Ishikawa (cell line): ENCODE measurements at regions not wholly inside any gene's neighbourhood (a gene's known extent, or its start where the extent isn't known, plus 50 kb on each side); places are given as distances from the start of the nearest gene placed in this dataset.

Source experiments
- CEBPB ChIP-seq: IDR thresholded peaks from 2 replicates; pipeline ENCODE4 v1.6.1; 2012
- CREB1 ChIP-seq: IDR thresholded peaks from 2 replicates; pipeline ENCODE4 v1.6.1; 2012; ENCODE audit warnings: low read depth
- EP300 ChIP-seq: IDR thresholded peaks from 2 replicates; pipeline ENCODE4 v1.6.1; 2012; ENCODE audit warnings: borderline replicate concordance
- NFIC ChIP-seq: IDR thresholded peaks from 2 replicates; pipeline ENCODE4 v1.6.1; 2012
- RAD21 ChIP-seq: IDR thresholded peaks from 2 replicates; pipeline ENCODE4 v1.6.1; 2012; ENCODE audit warnings: low read depth
- YY1 ChIP-seq: IDR thresholded peaks from 2 replicates; pipeline ENCODE4 v1.6.1; 2012; ENCODE audit warnings: low read depth
- TF ChIP-seq, protein P1 (sequence below): IDR thresholded peaks from 2 replicates; pipeline ENCODE4 v1.6.1; 2012; ENCODE audit warnings: low read depth, mild to moderate bottlenecking

DNA sequence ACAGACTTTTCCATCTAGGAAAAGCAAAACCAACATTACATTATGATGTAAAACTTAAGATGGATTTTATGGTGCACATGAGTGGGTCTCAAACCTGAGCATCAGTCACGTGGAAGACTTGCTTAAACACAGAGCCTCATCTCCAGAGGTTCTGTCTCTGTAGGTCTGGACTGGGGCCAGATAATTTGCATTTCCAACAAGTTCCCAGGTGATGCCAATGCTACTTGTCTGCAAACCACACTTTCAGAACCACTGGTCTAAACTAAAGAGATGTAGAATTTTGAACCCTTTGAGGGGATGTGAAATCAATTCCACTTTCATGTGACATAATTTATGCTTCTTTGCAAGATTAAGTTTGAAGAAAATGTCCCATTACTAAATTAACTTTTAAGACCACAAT lies 522.8 kb downstream of the MBD2 start:
- no peak for TF ChIP-seq RAD21
- no peak for TF ChIP-seq YY1
- TF ChIP-seq NFIC = no peak
- TF ChIP-seq CREB1 = no peak
- no peak for TF ChIP-seq CEBPB
- TF ChIP-seq EP300 = no peak
- TF ChIP-seq, protein P1, sequence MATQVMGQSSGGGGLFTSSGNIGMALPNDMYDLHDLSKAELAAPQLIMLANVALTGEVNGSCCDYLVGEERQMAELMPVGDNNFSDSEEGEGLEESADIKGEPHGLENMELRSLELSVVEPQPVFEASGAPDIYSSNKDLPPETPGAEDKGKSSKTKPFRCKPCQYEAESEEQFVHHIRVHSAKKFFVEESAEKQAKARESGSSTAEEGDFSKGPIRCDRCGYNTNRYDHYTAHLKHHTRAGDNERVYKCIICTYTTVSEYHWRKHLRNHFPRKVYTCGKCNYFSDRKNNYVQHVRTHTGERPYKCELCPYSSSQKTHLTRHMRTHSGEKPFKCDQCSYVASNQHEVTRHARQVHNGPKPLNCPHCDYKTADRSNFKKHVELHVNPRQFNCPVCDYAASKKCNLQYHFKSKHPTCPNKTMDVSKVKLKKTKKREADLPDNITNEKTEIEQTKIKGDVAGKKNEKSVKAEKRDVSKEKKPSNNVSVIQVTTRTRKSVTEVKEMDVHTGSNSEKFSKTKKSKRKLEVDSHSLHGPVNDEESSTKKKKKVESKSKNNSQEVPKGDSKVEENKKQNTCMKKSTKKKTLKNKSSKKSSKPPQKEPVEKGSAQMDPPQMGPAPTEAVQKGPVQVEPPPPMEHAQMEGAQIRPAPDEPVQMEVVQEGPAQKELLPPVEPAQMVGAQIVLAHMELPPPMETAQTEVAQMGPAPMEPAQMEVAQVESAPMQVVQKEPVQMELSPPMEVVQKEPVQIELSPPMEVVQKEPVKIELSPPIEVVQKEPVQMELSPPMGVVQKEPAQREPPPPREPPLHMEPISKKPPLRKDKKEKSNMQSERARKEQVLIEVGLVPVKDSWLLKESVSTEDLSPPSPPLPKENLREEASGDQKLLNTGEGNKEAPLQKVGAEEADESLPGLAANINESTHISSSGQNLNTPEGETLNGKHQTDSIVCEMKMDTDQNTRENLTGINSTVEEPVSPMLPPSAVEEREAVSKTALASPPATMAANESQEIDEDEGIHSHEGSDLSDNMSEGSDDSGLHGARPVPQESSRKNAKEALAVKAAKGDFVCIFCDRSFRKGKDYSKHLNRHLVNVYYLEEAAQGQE = no peak
